ENCODE measurements at regions not wholly inside any gene's neighbourhood (a gene's known extent, or its start where the extent isn't known, plus 50 kb on each side); places are given as distances from the start of the nearest gene placed in this dataset.

DNA sequence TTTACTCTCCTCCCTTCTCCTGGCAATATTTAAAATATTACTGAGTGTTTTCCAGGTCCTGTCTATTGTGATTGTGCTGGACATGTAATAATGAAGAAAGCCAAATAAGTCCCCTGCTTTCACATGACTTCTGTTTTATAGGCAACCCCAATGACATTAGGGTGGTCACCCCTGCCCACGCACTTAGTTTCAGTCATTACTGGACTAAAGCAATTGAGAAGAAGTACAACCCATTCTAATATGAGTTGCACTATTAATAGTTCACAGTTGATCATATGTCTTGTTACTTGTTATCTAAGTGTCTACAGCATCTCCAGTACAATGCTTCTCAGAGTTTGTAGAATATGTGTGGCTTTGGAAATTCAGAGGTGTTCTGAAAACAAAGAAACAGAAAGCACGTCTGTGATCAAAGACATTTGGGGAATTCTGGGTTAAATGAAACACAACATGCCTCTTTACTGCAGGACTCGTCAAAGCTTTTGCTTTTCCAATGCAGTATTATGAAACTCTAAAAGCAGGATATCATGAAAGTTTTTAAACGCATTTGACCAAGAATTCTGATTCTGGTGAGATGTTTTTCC, 789.5 kb downstream of the DHX35 start:
- TF ChIP-seq, protein P1, sequence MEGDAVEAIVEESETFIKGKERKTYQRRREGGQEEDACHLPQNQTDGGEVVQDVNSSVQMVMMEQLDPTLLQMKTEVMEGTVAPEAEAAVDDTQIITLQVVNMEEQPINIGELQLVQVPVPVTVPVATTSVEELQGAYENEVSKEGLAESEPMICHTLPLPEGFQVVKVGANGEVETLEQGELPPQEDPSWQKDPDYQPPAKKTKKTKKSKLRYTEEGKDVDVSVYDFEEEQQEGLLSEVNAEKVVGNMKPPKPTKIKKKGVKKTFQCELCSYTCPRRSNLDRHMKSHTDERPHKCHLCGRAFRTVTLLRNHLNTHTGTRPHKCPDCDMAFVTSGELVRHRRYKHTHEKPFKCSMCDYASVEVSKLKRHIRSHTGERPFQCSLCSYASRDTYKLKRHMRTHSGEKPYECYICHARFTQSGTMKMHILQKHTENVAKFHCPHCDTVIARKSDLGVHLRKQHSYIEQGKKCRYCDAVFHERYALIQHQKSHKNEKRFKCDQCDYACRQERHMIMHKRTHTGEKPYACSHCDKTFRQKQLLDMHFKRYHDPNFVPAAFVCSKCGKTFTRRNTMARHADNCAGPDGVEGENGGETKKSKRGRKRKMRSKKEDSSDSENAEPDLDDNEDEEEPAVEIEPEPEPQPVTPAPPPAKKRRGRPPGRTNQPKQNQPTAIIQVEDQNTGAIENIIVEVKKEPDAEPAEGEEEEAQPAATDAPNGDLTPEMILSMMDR (IDR thresholded peaks at IDR 0.05), result no peak
- no peak for TF ChIP-seq POLR2AphosphoS5 (IDR thresholded peaks at IDR 0.05; ENCODE audit: insufficient read depth in 1 of 2, low read depth in 1 of 2)
- no peak for TF ChIP-seq POLR2A (IDR thresholded peaks at IDR 0.05)
